ENCODE measurements at regions not wholly inside any gene's neighbourhood (a gene's known extent, or its start where the extent isn't known, plus 50 kb on each side); places are given as distances from the start of the nearest gene placed in this dataset.

- TF ChIP-seq CTCF (conservative IDR thresholded peaks at IDR 0.05) (no peak), EZH2 (IDR thresholded peaks at IDR 0.05; ENCODE audit: low read depth) (no peak)
Measured at GRCh38 chr3:76352511-76353284, 567.3 kb upstream of the ZNF717 start.

Measured in PC-9 (cell line).